NCI-H1694 (cell line): ENCODE measurements at regions not wholly inside any gene's neighbourhood (a gene's known extent, or its start where the extent isn't known, plus 50 kb on each side); places are given as distances from the start of the nearest gene placed in this dataset.

Experiments used
- DNase-seq: peaks from one replicate; lab custom pipeline; 2025; lab: John Stamatoyannopoulos, UW

DNA sequence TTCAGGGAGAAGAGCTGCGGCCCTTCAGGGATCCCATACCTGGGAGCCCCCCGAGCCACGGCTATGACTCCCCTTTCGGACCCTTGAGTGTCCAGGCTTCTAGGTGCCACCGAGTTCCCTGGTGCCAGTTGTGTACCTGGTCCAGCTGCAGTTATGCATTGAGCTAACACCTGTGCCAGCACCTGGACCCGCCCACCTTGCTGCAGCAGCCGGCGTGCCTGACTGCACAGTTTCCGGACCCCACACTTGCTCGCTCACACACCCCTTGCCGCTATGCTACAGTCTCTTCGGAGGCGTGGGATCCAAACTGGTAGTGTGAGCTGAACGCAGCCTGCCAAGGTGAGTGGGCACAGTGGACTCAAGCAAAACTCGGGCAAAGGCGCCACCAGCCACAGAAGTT is 284.5 kb upstream of the ROBO1 start:
- no peak for DNase-seq

DNA sequence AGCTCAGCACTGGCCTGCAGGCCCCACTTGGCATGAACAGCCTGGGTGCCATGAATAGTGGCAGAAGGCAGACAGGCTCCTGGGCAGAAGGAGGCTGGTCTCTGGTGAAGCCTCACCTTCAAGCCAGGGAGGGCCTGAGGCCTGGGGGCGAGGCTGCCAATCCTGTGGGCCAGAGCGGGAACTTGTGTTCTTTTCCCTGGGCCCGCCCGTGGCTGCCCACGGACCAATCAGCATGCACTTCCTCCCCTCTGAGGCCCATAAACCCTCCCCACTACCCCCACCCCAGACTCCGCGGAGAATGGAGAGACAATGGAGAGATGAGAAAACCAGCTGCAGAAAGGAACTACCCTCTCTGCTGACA is 283.8 kb upstream of the ROBO1 start:
- no peak for DNase-seq

DNA sequence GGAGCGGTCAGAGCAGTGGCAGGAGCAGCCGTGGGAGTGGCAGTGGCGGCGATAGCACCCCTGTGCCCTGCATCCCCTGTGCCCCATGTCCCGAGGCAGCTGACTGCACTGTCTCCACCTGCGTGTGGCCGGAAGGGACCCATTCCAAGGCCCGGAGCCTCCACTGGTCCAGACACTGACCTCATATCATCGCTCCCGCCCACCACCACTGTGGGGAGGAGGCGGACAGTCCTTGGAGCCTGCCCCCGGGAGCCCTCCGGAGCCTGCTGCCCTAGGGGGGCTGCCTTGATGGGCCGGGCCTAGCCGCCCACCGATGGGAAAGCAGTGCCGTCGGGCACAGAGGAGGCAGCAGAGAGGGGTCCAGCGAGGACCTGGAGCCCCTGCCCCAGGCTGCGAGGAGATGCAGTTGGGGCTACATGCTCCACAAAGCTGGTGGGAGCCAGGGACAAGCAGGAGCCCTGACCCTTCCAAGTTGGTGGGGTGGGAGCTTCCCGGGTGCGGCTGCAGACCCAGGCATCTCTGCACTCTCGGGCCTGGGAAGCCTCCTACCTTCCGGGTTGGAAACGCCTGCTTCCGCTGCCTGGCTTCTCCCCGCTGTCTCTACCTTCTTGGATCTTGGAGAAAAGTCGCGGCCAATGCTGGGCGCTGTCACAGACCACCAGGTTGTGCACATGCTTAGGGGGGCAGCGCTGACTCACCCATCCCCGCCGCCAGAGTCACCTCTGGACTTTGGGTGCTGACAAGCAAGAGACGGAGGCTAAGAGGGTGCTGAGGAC is 283.2 kb upstream of the ROBO1 start:
- no peak for DNase-seq

DNA sequence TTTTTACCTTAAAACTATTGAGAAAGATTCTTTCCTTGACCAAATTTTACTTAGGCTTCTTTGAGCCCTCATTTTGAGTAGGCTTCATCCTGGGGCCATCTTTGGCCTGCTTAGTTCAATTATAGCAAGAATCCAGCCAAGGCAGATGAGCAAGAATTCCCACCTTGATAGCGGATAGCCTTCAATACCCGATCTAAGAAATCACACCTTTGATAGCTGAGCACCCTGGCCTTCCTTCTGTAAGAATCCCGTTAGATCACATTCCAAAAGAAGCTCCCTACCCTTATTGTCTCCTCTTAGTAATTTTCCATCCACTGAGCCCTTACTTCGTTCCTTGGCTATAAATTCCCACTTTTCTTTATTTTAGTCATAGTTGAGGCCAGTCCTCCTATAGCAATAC is 275.4 kb upstream of the ROBO1 start:
- no peak for DNase-seq

DNA sequence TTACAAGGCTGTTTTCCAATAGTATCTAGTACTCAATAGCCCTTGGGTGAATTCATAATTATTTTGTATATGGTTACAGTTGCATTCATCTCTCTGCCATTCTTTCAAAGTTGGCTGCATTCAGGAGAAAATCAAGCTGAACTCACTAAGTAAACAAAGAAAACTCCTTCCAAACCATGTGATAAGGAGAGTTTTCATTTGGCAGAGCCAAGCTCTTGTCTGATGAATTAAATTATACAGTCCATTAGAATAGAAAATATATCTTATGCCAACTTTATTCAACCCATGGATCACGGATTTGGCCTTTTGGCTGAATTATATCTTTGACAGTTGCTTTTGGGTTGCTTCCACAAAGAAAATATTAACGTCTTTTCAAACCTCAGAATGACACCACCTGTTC is 272.3 kb upstream of the ROBO1 start:
- no peak for DNase-seq

DNA sequence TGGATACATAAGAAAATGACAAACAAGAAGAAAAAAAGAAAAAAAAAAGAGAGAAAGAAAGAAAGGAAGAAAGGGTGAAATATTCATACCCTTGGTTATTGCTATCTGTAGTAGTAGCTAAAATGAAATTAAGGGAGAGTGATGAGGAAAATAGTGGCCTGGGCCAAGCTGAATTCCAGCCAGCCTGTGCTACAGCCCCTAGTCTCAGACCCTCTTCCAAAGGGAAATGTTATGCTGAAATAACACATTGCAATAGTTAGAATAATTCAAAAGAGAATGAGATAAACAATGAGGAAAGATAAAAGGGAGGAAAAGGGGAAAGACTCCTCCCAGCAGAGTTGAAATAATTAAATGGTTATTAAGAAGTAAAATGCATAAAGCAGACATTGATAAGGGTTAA is 268.4 kb upstream of the ROBO1 start:
- no peak for DNase-seq

DNA sequence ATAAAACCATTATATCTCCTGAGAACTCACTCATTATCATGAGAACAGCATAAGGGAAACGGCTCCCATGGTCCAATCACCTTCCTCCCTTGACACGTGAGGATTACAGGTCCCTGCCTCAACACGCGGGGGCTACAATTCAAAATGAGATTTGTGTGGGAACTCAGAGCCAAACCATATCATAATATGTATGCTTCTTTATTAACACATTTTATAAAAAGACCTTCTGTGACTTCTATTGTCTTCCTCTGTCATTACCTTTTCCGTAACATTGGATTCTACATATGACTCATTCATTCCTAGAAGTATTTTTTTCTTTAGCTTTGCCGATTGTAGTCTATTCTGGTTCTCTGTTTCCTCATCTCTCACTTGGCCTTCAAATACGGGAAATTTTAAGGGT is 267.2 kb upstream of the ROBO1 start:
- no peak for DNase-seq

DNA sequence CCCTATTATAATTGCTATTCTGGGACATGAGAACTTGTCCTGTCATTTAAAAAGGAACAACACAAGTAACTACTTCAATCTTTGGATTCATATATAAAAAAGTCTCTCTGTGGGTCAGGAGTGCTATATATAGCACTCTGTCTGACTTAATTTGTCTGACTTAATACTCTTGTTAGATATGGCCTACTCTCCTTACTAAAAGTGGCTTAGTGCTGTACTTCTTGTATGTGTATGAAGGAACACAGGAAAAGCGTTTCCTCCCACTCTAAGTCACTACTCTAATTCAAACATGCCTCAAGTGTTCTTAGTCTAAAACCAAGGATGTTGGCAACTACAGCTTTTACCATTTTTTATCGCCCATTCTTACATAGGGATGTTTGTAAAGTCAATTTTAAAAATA is 255.2 kb upstream of the ROBO1 start:
- no peak for DNase-seq

DNA sequence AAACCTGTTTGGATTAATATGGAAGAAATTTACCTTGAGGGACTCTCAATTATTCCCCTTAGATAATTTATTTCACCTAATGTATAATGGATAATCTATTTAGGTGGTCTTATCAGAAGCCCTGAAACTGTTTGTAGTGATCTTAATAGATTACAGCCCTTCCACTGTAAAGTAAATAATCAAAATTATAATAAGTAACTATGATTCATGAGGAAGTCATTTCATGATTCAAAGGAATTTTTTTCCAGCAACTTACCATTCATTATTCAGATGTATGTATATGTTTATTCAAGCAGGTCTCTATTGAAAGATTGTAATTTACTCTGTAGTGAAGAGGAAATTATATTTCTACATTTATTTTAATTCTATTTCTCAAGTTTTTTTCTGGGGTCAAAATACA is 250.6 kb upstream of the ROBO1 start:
- DNase-seq = no peak

DNA sequence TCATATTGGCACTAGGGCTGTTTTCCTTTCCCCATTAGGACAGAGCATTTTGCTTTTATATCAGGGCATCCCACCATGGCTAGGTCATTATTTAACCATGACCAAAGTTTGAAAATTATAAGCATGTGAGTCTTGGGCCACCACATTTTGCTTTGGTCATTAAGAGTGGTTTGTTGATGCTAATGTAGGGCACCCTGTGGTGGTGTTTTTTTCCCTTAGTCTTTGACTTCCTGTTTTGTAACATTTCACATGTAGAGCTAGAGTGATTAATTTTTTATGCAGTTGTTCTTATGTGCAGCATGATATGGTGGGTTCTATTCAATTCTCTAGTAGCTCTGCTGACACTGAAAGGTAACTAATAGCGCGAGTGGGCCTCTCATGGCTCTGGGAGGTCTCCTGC is 249.6 kb upstream of the ROBO1 start:
- DNase-seq = no peak

DNA sequence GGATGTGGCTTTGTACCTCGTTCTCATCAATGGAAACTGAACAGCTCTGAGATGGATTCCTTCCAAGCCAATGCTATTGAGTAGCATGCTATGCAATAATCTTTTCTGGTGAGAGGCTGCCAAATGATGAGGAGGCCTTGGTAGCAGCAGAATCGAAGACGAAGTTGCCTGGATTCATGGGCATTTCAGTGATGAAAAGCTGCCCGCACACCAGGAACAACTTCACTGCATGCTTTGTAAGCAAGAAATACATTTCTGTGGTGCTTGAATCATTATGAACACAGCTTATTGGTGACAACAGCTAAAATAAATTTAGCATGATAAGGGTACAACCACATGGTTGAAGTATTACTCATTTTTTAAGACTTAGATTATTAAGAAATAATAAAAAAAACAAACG is 246.8 kb upstream of the ROBO1 start:
- DNase-seq = no peak

DNA sequence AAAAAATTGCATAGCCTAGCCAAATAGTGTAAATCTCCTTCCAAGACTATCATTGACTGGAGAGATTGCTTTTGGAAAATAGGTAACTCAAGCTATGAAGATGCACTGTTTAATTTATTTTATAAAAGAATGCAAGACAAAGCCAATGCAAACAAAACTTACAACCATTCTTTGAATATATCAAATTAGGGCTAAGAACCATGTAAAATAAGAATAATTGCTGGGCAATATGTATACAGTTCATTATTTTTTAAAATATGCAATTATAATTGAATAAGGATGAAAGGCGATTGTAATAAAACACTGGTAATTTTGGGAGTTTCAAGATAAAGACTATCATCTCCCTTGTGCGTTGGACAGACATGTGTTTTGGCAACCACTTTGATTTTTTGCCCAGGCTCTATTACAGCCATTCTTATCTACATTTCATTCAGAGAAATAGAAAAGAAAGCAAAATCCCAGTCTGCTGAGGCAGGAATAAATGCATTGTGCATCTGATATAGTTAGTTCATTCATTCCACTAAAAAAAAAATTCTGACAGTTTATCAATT is 242.3 kb upstream of the ROBO1 start:
- no peak for DNase-seq

DNA sequence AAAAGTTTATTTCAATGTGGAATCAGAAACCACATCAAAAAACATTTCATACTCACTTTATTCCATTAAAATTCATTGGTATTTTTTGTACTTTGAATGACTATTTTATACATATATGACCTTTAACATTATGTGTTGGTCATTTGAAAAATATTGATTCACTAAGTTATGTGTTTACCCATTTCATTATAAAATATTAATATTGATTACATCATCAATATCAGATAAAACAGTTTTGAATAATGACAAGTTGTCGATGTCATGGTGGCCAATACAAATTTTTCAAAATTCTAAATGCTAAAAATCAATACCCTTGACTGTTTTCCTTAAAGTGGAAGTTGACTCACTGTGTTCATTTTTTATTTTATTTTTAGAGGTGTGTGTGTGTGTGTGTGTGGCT is 239.7 kb upstream of the ROBO1 start:
- no peak for DNase-seq

DNA sequence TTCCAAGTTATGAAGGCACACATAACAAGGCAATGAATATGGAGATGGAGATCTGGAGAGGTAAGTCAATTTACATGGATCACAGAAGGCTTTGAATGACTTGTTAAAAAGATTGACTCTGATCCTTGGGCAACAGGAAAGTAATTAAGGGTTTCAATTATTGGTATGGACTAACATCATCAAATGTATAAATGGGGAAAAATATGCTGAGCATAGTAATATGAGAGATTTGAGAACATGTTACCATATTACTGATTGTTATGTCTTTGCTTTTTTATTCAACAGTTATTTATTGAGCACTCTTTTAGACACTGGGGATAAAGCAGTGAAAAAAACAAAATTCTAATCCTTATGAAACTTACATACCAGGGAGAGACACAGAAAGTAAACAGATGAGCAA is 238.5 kb upstream of the ROBO1 start:
- DNase-seq = no peak

DNA sequence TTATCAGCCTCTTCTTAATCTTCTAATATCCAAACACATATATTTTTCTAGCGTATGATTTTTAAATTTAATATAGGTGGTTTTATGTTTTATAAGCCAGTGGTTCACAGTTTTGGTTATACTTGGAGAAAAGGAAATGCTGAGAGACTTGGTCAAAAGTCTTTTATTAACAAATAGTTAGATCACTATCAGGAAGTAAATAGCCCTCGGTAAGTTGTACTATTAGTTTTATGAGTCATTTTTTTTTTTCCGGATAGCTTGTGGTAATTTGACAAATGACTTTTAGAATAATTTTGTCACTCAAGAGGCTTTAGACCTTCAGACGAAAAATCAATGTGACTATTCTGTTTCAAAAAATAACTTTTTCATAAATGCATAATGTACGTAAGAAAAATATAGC is 232.2 kb upstream of the ROBO1 start:
- no peak for DNase-seq

DNA sequence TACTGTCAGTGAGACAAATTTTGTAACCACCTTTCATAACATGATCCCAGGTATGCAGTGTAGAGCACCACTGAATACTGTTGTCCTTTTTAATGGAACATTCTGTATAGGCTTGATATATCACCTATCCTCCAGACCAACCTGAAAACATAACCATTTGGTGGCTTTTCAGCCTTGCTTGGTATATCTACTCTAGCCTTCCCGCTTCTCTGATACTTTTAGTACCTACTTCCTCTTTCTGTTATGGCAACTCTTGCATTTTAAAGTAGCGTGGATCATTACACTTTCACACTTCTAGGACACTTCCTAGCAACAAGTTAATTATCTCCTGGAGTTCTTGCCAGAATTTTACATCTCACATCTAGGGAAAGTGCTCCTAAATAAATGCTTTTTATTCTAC is 226.6 kb upstream of the ROBO1 start:
- no peak for DNase-seq

DNA sequence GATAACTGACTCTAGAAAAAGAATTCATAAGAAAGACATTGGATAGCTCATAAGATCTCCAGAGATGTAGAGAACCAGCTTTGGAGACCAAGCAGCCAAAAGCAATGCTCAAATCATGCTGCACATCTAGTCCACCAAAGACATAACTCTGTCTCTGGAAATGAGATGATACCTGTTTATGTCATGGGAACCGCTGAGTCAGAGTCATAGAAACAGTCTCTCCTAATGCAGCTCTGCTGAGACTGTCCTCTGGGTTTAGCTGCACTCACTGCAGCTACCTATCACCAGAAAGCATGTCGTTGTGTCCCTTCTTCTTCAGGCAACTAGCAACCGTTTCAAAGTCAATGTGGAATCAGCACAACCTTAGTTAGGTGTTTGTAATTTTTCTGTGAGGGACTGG is 218.5 kb upstream of the ROBO1 start:
- DNase-seq = no peak

DNA sequence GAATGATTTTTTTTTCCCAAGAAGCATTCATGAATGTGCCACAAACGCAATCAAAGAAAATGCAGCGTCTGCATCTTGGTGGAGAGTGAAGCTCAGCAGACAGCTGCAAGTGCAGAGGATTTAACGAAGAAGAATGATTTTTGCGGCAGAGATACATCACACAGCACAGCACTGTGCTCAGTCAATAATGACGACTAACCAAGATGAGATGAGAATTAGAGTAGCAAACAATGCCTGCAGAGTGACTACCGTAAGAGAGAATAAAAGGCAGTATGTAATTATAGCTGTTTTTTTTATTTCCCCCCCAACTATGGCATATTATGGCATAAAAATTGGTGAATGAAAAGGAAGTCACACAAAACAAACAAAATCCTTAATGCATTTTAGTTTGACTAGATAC is 218.0 kb upstream of the ROBO1 start:
- no peak for DNase-seq

DNA sequence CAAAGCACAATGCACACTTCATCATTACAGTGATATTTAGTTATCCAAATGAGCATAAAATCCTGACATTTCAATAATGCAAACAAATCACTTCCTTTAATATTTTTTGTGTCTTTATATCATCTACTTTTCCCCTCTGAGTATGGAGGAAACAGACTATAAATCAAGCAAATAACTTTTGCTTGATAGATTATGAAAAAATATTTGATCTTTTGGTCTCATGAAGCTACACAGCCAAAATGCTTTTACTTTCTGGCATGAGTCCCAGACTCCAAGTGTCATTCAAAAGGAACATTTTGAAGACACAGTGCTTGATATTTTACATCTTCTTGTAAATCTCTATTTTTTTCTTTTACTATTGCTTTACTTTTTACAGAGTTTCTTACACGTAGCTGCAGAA is 215.3 kb upstream of the ROBO1 start:
- DNase-seq = no peak

DNA sequence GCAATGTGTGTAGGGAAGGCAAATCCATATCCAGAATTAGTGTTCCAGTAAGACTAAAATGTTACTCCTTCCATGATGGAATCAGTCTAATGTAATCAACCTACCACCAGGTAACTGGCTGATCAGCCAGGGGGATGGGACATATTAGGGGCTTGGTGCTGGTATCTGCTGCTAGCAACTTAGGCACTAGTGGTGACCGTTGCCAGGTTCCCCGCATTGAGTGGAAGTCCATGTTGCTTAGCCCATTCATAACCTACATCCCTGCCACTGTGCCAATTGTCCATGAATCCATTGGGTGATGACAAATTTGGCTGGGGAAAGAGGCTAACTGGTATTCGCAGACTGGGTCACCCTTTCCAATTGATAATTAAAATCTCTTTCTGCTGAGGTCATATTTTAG is 212.2 kb upstream of the ROBO1 start:
- DNase-seq = no peak

DNA sequence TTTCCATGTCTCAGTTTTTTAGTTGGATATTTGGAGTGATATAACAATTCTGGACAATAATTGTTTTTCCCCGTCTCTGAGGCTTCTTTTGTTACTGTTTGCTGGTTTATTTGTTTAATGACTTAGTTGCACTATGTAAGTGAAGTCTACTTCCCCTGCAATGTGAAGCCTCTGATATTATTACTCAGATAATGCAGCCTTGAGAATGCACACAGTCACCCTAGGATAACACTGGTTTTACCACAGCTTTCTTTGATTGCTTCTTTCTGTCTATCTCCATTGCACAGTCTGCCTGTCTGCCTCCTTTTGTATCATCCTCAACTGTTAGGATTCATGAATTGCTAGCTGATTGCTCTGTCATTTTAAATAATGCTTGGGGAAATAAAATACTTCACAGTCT is 208.7 kb upstream of the ROBO1 start:
- no peak for DNase-seq

DNA sequence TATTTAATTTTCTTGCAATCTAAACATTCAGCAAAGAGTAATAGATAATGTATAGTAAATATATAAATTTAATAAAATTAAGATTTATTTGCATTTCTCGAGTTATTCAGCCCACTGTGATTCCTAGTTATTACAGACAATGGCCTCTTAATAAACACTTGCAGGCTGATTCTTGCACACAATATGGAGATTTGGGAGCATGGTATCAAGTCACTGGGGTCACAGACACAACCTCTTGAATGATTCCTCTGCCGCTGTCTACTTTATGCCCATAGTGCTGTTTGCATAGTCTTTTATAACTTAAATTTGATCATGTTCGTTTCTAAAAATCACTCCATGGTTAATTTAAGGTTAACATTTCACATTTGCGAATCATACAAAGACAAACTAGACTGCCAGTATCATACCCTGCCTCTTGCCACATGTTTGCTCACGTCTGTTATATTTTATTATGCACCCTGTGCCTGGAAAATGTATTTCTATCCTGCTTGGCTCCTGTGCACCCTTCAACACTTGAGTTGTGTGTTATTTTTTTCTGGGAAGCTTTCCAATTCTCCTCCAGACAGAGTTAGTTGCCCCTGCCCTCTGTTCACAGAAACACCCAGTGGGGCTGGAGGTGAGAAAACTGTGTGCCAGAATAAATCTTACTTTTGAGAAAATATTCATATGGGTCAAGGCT is 206.3 kb upstream of the ROBO1 start:
- no peak for DNase-seq

DNA sequence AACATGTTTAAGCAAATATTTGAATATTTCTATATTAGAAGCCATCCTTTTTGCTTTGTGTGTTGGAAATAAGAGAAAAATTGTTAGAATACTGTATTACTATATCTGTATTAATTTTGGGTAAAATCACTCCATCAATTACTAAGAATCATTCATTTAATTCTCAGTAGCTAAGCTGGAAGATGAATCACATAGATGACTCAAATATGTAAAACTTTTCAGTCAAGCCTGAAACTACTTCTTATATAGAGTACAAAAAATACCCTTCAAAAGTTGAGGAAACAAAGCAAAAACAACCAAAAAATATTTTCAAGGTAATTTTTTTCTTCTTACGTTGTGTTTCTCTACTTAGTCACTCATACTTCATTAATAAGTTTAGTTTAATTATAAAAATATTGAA is 205.7 kb upstream of the ROBO1 start:
- DNase-seq = no peak

DNA sequence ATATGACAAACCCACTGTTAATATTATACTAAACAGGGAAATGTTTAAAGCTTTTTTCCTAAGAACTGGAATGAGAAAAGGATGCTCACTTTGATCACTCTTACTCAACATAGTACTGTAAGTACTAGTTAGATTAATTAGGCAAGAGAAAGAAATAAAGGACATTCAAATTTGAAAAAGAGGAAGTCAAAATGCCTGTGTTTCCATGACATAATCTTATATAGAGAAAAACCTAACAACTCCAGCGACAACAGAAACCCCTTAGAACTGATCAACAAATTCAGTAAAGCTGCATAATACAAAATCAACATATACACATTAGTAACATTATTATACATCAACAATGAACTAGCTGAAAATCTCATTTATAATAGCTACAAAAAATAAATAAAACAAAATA is 200.6 kb upstream of the ROBO1 start:
- DNase-seq = no peak
